ENCODE measurements at regions not wholly inside any gene's neighbourhood (a gene's known extent, or its start where the extent isn't known, plus 50 kb on each side); places are given as distances from the start of the nearest gene placed in this dataset.

GRCh38 chr3:13239467-13239760 is 166.2 kb upstream of the IQSEC1 start:
- Mint-ChIP-seq H3K27me3 (ENCODE audit: unreplicated experiment) (peaks cover 11% of the 10 kb centered on the region), H3K4me3 (ENCODE audit: unreplicated experiment) (no peak overlapping the region), H3K4me1 (ENCODE audit: unreplicated experiment) (peaks cover 3% of the 10 kb centered on the region), H3K9me3 (ENCODE audit: unreplicated experiment) (no peaks in the 10 kb centered on the region), H3K27ac (ENCODE audit: unreplicated experiment) (no peak overlapping the region), H3K36me3 (ENCODE audit: unreplicated experiment) (no peaks in the 10 kb centered on the region)
- no peak for TF ChIP-seq CTCF (IDR thresholded peaks at IDR 0.05)
- DNase-seq (ENCODE audit: extremely low spot score, unreplicated experiment), result no peak

DNA sequence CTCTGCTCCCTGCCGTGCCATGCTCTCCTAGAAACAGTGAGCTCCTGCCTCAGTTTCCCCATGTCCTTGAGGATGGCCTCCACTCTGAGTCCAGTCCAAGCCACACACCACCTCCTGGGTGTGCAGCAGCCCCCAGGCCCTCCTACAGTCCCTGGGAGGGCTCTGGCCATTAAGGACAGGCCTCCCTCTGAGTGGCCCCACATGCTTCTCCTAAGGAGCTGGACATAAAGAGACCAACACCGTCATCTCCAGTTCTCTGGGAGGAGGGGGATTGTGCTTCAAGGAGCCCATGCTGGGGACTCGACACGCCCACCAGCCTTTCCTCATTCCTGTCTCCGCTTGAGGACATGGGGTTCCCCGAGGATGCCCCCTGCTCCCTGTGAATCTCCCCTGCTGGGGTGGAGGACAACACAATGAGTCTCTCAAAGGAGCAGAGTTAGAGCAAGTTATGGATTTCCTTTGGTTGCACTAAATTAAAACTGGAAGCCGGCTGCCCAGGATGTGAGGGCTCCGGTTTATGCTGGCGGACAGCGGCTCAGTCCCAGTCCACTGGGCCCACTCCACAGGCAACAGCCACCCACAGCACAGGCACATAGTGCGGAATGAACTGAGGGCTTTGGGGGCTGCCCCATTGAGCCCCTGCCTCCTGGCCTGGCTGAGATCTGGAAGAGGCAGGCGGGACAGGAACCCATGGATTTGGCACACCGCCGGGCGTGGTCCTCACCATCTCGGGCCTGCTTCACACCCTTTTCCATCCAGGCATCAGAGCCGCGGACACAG is 165.6 kb upstream of the IQSEC1 start:
- peaks cover 3% of the 10 kb centered on the region for H3K4me1 Mint-ChIP-seq (ENCODE audit: unreplicated experiment)
- no peaks in the 10 kb centered on the region for H3K36me3 Mint-ChIP-seq (ENCODE audit: unreplicated experiment)
- H3K4me3 Mint-ChIP-seq (ENCODE audit: unreplicated experiment), result no peak overlapping the region
- H3K27me3 Mint-ChIP-seq (ENCODE audit: unreplicated experiment), result peaks cover 16% of the 10 kb centered on the region
- no peak for DNase-seq (ENCODE audit: extremely low spot score, unreplicated experiment)
- no peak overlapping the region for H3K27ac Mint-ChIP-seq (ENCODE audit: unreplicated experiment)
- no peak for TF ChIP-seq CTCF (IDR thresholded peaks at IDR 0.05)
- no peaks in the 10 kb centered on the region for H3K9me3 Mint-ChIP-seq (ENCODE audit: unreplicated experiment)

- H3K27me3 Mint-ChIP-seq (ENCODE audit: unreplicated experiment), result peaks cover 22% of the 10 kb centered on the region
- no peak for DNase-seq (ENCODE audit: extremely low spot score, unreplicated experiment)
- no peak for TF ChIP-seq CTCF (IDR thresholded peaks at IDR 0.05)
- no peak overlapping the region for H3K4me3 Mint-ChIP-seq (ENCODE audit: unreplicated experiment)
- H3K36me3 Mint-ChIP-seq (ENCODE audit: unreplicated experiment), result no peaks in the 10 kb centered on the region
- H3K27ac Mint-ChIP-seq (ENCODE audit: unreplicated experiment), result no peak overlapping the region
- peaks cover 3% of the 10 kb centered on the region for H3K4me1 Mint-ChIP-seq (ENCODE audit: unreplicated experiment)
- no peaks in the 10 kb centered on the region for H3K9me3 Mint-ChIP-seq (ENCODE audit: unreplicated experiment)
Measured at GRCh38 chr3:13237776-13238490, 164.7 kb upstream of the IQSEC1 start.

- no peak for TF ChIP-seq CTCF (IDR thresholded peaks at IDR 0.05)
- no peak for DNase-seq (ENCODE audit: extremely low spot score, unreplicated experiment)
Measured at GRCh38 chr3:13236557-13237173, 163.4 kb upstream of the IQSEC1 start.

GRCh38 chr3:13235897-13236296 is 162.7 kb upstream of the IQSEC1 start:
- peaks cover 39% of the 10 kb centered on the region for H3K27me3 Mint-ChIP-seq (ENCODE audit: unreplicated experiment)
- H3K4me1 Mint-ChIP-seq (ENCODE audit: unreplicated experiment), result peaks cover 3% of the 10 kb centered on the region
- no peaks in the 10 kb centered on the region for H3K9me3 Mint-ChIP-seq (ENCODE audit: unreplicated experiment)
- no peak overlapping the region for H3K4me3 Mint-ChIP-seq (ENCODE audit: unreplicated experiment)
- H3K36me3 Mint-ChIP-seq (ENCODE audit: unreplicated experiment), result no peaks in the 10 kb centered on the region
- DNase-seq (ENCODE audit: extremely low spot score, unreplicated experiment), result no peak
- no peak overlapping the region for H3K27ac Mint-ChIP-seq (ENCODE audit: unreplicated experiment)
- no peak for TF ChIP-seq CTCF (IDR thresholded peaks at IDR 0.05)

More at GRCh38 chr3:13236557-13237173, 163.4 kb upstream of the IQSEC1 start:
- H3K27me3 Mint-ChIP-seq (ENCODE audit: unreplicated experiment), result peaks cover 32% of the 10 kb centered on the region
- peaks cover 3% of the 10 kb centered on the region for H3K4me1 Mint-ChIP-seq (ENCODE audit: unreplicated experiment)
- no peaks in the 10 kb centered on the region for H3K36me3 Mint-ChIP-seq (ENCODE audit: unreplicated experiment)
- no peak overlapping the region for H3K27ac Mint-ChIP-seq (ENCODE audit: unreplicated experiment)
- H3K9me3 Mint-ChIP-seq (ENCODE audit: unreplicated experiment), result no peaks in the 10 kb centered on the region
- H3K4me3 Mint-ChIP-seq (ENCODE audit: unreplicated experiment), result no peak overlapping the region
